ENCODE measurements at regions not wholly inside any gene's neighbourhood (a gene's known extent, or its start where the extent isn't known, plus 50 kb on each side); places are given as distances from the start of the nearest gene placed in this dataset.
"Not testable (repeated sequence)": the region's sequence is repeated elsewhere in the genome, so short reads cannot be mapped to it uniquely, and the experiment has no call there.

DNA sequence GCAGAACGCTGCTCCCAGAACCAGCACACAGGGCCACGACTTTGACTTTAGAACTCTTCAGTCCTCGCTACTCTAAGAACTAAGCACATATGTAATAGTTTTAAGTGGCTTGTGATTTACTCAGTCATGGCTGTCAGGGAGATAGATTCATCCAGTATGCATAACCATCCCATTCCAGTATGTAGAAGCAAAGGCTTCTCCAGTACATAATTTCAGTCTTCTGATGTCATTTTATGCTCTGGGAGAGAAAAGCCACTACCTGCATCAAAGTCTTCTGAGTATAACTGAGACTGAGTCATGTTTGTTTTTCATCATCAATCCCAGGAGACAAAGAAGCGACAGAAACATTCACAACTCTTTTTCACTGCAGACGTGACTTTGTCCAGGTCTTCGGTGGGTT lies 885.7 kb downstream of the PLA2G4A start:
- DNase-seq (ENCODE audit: low spot score): no peak

DNA sequence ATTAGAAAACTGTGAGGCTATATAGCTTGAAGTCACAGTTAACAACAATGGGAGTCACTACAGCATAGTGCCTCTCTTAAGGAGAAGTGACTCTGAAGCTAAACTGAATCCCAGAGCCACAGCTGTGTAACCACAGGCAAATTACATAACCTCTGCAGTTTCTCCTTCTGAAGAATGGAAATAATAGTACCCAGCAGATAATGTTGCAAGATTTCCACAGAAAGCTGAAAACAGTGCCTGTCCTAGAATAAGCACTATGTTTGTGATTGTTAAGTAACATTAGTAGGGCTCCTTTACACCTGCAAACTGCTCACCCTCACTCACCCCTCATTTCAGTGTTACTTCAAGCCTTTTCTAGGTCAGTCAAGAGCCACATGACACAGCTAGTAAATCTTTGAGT lies 886.7 kb downstream of the PLA2G4A start:
- no peak for DNase-seq (ENCODE audit: low spot score)

DNA sequence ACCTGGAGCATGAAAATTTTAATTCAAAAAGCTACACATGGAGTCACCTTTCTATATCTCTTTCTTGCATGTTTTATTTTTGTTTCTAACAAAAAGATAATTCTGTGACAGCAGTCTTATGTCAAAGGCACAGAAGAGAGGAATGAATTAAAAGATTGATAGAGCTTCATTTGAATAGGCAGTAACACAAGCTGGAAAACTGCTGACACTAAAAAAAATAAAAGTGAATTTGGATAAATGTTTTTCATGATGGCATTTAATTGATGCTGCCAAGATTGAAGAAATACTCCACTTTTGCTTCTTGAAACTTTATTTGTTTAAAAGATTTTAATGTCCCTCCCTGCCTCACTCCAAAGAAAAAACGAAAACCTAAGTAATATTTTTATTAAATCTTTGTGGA lies 887.4 kb downstream of the PLA2G4A start:
- DNase-seq (ENCODE audit: low spot score): no peak

DNA sequence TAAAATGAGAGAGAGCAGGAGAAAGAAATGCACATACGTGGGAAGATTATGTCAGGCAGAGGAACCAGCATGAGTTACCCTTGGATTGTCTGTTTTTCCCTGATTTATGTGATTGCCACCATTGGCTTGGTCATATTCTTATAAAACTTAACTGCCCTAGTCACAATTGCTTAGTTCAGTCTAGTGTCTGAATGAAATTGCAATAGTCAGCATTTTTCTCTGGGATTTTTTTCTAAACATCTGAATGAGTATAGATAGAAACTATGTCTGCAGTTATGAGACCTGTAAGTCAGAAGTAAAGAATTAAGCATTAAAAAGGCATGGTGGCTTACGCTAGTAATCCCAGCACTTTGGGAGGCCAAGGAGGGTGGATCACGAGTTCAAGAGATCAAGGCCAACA lies 889.8 kb downstream of the PLA2G4A start:
- no peak for DNase-seq (ENCODE audit: low spot score)

DNA sequence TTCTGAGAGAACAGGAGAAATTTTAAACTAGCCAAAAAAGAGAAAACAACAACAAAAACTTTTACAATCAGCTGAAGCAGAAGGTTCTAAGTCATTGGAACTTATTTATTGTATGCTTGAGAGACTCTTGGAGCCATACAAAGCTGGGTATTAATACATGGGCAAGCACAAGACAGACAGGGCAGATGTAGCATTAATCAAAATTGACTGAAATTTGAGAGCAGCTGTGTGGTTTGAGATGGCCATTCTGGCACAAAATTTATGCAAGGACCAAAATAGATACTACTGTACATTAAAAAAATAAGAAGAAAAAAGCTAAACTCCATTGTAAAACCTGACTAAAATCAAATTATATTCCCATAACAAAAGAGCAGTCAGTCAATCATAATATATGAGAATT lies 892.5 kb downstream of the PLA2G4A start:
- no peak for DNase-seq (ENCODE audit: low spot score)

DNA sequence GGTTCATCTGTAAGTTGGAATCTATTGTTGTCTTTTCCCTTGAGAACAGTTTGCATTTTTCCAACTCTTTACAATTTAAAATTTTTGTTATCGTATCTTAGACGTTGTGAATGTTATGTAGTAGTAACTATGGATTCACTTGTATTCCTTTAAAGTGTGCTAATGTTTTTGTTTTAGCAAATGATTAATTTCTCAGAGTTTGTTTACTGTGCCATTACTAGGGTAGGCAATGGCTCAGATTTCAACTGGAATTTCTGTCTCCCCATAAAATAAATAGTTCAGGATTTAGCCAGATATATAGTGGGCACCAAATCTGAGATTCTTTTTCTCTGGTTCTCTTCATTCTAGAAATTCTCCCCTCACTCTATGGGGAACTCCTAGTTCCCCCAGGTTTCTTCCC lies 896.5 kb downstream of the PLA2G4A start:
- no peak for DNase-seq (ENCODE audit: low spot score)

DNA sequence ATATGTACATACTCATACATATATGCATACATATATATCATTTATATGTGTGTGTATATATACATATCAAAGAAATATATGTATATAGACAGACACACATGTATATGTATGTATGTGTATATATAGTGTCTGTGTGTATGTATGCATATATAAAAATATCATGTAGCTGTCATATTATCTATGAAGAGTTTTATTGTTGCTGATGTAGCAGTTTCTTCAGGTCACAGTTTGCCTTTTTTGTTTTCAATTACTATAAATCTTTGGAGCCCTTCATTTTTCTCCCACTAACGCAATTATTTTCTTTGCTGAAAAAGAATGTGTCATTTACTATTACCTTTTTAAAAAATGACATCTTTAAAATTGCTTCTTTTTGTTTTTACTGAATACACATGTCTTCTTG lies 904.5 kb downstream of the PLA2G4A start:
- no peak for DNase-seq (ENCODE audit: low spot score)

DNA sequence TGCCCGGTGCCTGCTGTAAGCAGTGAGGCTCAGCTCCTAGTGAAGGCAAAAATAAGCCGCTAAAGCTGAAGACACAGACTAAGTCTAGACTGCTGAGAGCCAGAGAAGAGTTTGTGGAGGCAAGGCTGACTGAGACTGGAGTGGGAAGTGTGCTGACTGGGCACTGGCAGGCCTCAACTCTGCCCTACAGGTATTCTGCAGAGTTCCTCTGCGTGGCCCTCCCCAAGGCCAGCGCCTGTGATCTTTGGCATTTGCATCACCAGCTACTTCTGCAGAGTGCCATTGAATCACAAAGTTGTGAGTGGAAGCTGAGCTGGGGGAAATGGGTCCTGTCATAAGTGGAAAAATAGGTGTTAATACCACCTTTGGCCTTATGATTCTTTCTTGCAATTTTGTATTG lies 905.7 kb downstream of the PLA2G4A start:
- DNase-seq (ENCODE audit: low spot score): no peak

DNA sequence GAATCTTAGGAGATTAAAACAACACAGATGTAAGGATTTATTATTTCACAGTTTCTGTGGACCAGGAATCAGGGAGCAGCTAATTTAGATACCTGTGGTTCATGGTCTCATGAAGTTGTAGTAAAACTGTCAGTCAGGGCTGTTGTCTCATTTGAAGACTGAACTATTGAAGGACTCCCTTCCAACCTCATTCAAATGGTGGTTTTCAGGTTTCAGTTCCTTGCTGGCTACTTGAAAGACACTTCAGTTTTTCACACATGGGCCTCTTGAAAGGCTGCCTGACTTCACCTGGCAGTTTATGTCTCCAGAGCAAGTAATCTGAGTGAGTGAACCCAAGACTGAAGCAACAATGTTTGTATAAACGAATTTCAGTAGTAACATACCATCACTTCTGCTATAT lies 915.9 kb downstream of the PLA2G4A start:
- no peak for DNase-seq (ENCODE audit: low spot score)

DNA sequence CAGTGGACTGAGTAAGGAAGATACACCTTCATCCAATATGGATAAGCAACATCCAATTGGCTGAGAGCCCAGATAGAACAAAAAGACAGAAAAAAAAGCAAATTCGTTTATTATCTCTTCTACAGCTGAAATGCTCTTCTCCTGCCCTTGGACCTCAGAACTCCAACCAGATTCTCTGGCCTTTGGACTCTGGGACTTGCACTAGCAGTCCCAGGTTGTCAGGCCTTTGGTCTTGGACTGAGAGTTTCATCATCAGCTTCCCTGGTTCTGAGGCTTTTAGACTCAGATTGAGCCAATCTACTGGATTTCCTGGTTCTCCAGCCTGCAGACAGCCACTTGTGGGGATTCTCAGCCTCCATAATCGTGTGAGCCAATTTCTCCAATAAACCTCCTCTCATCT lies 926.8 kb downstream of the PLA2G4A start:
- DNase-seq (ENCODE audit: low spot score): no peak

DNA sequence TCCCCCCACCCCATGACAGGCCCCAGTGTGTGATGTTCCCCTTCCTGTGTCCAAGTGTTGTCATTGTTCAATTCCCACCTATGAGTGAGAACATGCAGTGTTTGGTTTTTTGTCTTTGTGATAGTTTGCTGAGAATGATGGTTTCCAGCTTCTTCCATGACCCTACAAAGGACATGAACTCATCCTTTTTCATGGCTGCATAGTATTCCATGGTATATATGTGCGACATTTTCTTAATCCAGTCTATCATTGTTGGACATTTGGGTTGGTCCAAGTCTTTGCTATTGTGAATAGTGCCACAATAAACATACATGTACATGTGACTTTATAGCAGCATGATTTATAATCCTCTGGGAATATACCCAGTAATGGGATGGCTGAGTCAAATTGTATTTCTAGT lies 927.9 kb downstream of the PLA2G4A start:
- not testable (repeated sequence) for DNase-seq (ENCODE audit: low spot score)

DNA sequence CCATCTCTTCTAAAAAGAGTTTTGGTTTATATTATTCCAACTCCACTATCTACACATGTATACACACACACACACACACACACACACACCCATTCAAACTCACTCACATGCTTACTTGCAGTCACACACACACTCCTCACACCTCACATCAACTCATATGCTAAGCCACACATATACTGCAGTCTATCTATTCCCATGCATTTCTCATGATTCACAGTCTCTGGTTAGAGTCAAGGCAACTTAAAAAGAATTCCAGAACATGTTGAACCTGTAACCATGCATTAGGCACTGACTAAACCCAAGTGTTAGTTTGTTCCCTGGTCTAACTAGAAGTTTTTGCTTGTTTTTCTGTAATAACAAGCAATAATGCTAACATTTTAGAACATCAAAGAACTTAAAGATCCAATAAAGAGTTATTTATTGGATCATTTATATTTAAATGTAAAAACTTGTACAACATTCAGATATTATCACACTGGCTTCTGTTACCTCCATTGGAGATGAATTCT lies 931.1 kb downstream of the PLA2G4A start:
- no peak for DNase-seq (ENCODE audit: low spot score)

DNA sequence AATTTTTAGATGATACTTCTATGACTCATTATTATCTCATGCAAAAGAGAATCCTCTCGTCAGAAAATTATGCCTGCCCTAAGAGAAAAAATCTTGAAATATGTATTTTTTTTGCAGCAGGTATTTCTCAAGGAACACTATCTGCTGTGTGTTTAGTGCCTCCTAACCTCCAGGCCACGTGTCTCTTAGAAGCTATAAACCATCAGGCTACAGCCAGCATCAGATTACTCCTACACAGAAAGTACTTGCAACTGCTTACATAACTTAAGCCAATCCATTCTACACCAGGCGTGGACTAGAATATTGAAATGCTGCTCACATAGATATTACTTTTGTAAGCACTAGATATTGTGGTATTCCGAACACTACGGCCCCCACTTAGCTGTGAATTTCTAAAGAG lies 933.4 kb downstream of the PLA2G4A start:
- no peak for DNase-seq (ENCODE audit: low spot score)

DNA sequence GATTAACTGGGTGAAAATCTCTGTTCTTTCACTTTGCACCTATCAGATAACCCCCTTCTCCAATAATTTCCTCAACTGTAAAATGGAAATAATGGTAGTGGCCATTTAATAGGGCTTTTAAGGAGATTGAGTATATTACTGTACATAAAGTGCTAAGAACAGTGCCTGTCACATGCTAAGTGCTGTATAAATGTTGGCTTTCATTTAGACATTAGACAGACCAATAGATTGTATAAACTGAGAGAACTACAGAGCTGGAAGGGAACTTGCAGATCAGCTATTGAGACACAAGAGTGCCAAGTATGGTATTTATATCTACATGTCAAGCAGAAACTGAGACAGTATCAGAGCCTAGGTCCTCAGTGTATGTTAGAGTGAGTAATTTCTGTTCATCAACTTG lies 934.7 kb downstream of the PLA2G4A start:
- DNase-seq (ENCODE audit: low spot score): no peak

DNA sequence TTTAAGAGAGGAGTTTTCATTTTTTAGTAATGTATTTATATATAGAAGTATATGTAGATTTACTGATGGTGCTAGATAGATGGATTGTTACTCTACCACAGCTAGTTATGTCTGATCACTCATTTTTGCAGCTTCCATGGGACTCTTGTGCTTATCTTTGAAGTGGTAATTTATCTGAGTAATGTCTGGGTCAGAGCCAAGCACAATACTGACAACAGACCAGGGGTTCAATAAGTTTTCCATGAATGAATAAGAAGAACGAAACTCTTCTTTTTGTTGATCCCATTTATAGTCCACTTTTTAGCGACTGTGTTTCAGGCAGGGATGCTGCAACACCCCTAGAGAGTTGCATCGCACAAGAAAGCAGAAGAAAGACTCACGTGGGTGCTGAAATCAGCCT lies 935.2 kb downstream of the PLA2G4A start:
- no peak for DNase-seq (ENCODE audit: low spot score)

DNA sequence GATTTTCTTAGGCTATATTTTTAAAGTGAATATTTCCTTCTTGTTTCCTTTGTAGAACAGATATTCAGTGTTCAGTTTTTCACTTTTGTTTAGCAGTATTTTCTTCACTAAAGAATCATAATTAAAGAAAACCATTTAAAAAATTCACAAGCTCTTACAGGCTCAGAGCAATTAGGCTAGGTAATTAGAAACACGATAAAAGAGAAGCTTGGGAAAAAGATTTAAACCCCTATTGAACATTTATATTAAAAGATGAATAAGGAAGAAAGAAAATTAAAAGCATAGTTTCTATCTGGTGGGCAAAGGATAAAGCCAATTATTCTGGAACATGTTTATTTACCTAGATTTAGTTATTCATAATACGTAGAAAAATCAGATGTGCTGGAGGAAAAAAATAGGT lies 942.6 kb downstream of the PLA2G4A start:
- no peak for DNase-seq (ENCODE audit: low spot score)

DNA sequence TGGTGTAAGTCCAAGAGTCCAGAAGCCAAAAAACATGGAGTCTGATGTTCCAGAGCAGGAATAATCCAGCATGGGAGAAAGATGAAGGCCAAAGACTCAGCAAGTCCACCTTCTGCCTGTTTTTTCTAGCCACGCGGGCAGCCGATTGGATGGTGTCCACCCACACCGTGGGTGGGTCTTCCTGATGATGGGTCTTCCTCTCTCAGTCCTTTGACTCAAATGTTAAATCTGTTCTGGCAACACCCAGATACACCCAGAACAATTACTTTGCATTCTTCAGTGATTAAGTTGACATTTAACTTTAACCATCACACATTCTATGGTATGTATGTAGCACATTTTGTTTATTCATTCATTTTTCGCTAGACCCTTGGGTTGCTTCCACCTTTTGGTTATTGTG lies 944.4 kb downstream of the PLA2G4A start:
- no peak for DNase-seq (ENCODE audit: low spot score)

DNA sequence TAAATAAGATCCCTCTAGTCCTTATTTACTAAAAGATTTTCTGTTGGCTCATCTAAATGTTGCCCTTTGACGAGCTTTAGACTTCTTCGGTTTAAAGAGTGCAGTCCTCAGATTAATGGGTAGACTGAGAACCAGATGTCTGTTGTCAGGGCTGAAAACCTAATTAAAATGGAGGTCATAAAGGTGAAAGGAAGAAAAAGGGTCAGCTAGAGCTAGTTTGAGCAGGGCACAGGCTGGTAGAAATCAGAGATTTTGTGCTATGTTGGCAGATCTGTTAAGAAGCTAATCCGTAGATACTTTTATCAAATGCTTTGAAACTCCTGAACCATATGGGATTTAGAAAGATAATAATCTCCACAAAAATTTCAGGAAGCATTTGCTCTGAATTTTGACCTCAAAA lies 959.0 kb downstream of the PLA2G4A start:
- no peak for DNase-seq (ENCODE audit: low spot score)

DNA sequence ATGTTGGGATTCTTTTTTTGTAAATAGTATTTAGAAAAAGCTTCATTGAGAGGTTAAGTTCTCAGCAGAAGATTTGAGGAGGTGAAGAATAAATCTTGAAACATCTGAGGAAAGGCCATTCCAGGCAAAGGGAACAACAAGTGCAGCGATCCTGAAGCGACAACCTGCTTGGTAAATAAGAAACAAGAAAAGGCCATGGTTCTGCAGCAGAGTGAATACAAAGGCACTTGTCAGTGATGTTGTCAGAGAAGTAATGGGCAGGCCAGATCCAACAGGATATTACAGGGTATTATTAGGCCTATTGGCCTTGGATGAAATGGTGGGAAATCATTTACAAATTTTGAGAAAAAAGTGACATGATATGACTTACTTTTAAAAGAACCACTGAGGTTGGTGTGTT lies 960.0 kb downstream of the PLA2G4A start:
- DNase-seq (ENCODE audit: low spot score): no peak

DNA sequence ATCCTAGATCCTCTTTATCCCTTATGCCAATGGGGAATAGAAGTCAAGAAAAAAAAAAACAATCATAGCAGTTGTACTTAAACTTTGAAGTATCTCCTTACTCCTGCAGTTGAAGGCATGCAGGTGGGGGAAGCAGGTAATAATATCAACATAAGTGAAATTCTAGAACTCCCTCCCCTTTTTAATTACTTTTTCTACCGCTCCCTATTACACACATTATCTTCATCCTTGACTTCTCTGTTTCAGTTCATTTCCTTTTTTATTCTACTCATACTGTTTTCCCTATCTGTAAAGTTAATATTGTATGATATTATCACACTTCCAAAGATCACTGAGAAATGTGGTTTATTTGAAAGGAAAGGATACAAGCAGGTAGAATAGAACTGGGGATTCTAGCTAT lies 962.0 kb downstream of the PLA2G4A start:
- no peak for DNase-seq (ENCODE audit: low spot score)

DNA sequence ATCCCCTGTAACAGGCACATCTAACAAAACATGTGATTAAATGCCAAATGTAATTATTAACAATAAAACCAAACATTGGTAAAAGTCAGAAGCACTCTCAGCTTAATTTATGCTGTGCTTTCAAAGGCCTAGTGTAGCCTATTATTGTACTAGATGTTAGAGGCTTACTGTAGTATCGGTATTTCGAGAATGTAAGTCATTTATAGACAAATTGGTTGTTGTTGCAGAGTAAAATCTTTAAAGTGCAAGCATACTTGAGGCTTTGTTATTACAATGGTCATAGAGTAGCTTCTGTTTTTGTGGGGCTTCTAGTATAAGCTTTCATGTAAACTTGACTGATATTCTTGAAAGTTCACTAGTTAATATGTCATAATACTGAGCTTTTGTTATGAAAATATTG lies 965.8 kb downstream of the PLA2G4A start:
- DNase-seq (ENCODE audit: low spot score): no peak

DNA sequence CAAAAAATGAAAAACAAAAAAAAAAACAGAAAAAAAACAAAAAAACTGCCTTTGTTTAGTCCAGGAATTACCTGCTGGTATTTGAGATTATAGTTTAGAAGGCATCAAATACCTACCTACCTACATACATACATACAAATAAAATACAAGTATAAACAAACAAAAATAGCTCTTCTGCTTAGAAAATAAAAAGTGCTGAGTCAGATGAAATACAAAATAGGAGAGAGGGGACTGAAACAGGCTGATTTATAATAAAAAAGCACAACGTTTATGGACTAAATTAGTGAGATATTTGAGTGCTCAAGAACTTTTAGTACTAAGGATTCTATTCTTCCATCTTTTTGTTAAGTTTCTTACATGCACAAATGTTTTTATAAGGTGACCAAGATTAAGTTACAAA lies 980.8 kb downstream of the PLA2G4A start:
- DNase-seq (ENCODE audit: low spot score): no peak

DNA sequence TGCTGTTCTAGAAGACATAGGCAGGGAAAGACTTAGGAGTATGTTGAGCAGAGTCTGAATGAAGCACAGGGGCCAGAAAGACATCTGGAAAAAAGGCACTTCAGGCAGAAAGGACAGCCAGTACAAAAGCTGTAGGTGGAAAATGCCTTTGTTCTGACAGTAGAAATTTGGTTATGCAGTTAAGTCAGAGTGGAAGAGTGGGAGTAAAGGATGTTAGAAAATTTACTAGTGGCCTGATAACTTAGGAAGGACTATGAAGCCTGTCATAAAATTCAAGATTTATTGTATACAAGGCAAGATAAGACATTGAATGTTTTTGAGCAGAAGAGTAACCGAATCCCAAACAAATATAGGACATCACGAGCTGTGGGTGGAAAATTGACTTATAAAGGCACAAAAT lies 987.9 kb downstream of the PLA2G4A start:
- no peak for DNase-seq (ENCODE audit: low spot score)

DNA sequence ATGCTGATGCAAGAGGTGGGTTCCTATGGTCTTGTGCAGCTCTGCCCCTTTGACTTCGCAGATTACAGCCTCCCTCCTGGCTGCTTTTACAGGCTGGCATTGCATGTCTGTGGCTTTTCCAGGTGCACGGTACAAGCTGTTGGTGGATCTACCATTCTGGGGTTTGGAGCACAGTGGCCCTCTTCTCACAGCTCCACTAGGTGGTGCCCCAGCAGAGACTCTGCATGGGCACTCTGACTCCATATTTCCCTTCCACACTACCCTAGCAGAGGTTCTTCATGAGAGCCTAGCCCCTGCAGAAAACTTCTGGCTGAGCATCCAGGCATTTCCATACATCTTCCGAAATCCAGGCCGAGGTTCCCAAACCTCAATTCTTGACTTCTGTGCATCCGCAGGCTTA lies 989.0 kb downstream of the PLA2G4A start:
- DNase-seq (ENCODE audit: low spot score): no peak

DNA sequence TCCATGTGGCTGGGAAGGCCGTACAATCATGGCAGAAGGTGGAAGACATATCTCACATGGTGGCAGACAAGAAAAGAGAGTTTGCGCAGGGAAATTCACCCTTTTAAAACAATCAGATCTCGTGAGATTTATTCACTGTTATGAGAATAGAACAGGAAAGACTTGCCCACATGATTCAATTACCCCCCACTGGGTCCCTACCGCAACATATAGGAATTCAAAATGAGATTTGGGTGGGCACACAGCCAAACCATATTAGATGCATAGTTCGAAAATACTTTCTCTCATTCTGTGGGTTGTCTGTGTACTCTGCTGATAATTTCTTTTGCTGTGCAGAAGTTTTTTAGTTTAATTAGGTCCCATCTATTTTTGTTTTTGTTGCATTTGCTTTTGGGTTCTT lies 990.3 kb downstream of the PLA2G4A start:
- no peak for DNase-seq (ENCODE audit: low spot score)

Measured in SW480 (cell line).